Tibial nerve (tissue), 4 donors: ENCODE measurements at regions not wholly inside any gene's neighbourhood (a gene's known extent, or its start where the extent isn't known, plus 50 kb on each side); places are given as distances from the start of the nearest gene placed in this dataset. TPM values are rescaled to one million over a fixed set of nuclear protein-coding genes. Genes with fewer than 3 reads are reported as not detected.

Experiments used
- DNase-seq, 2 donors: peaks; one replicate each; pipeline ENCODE4 v3.0.0-alpha.2; 2019; ENCODE audit warnings: low spot score in 2 of 2
- H3K27ac ChIP-seq, 4 donors: fragments of 200-600 bp; sonication (generic) in 3 of 4; one replicate each; pipeline ENCODE4 v1.5.1; 2017 to 2019; ENCODE audit warnings: mild to moderate bottlenecking in 1 of 4
- H3K27me3 ChIP-seq, 2 donors: fragments of 200-600 bp; sonication (generic) in 1 of 2; one replicate each; pipeline versions ENCODE4 v1.5.1 to v1.6.0; 2017 to 2019
- H3K36me3 ChIP-seq, 3 donors: fragments of 200-600 bp; sonication (generic); one replicate each; pipeline ENCODE4 v1.5.1; 2018 to 2019
- H3K4me1 ChIP-seq, 4 donors: fragments of 200-600 bp; sonication (generic) in 3 of 4; one replicate each; pipeline ENCODE4 v1.5.1; 2017 to 2019
- H3K4me3 ChIP-seq, 4 donors: fragments of 200-600 bp; sonication (generic) in 3 of 4; one replicate each; pipeline ENCODE4 v1.5.1; 2017 to 2019; ENCODE audit warnings: mild to moderate bottlenecking in 1 of 4, moderate library complexity in 1 of 4
- H3K9me3 ChIP-seq, 4 donors: fragments of 200-600 bp; sonication (generic) in 3 of 4; one replicate each; pipeline ENCODE4 v1.5.1; 2017 to 2019
- CTCF ChIP-seq, 5 experiments: fragments of 200-600 bp in 3 of 5; fragments of 450-650 bp in 2 of 5; sonication (generic) in 3 of 5; IDR thresholded peaks; one replicate each; pipeline ENCODE4 v1.5.1; 2016 to 2019; ENCODE audit warnings: antibody characterized with exemption in 5 of 5, mild to moderate bottlenecking in 3 of 5, moderate library complexity in 2 of 5
- EP300 ChIP-seq, 2 donors: sonication (generic); formaldehyde crosslinking; IDR thresholded peaks; one replicate each; pipeline ENCODE4 v1.6.1; 2017; ENCODE audit warnings: antibody characterized with exemption in 2 of 2, mild to moderate bottlenecking in 1 of 2
- POLR2A ChIP-seq, 2 donors: fragments of 450-650 bp; IDR thresholded peaks; one replicate each; pipeline ENCODE4 v1.6.1; 2017; ENCODE audit warnings: antibody characterized with exemption in 2 of 2, mild to moderate bottlenecking in 2 of 2, moderate library complexity in 2 of 2
- WGBS, 2 donors: methylation state at CpG; one replicate each; pipeline ENCODE4 v1.1.5; 2018; 5-methylcytosine and 5-hydroxymethylcytosine counted together
- small RNA-seq: library from RNA; depleted of rRNA; stranded (forward); fragments of <200 nt; gene quantifications from one replicate; pipeline ENCODE3, GENCODE V24; 2016

- Histone ChIP-seq H3K9me3 (no peaks in the 10 kb centered on the region), H3K27ac (peak overlapping the region in 2 of 4 donors; percentile 31 to 55), H3K27me3 (no peaks in the 10 kb centered on the region), H3K4me3 (no peak overlapping the region), H3K4me1 (no peaks in the 10 kb centered on the region), H3K36me3 (no peaks in the 10 kb centered on the region)
- WGBS, 2 donors: 64% methylated on average over 9 of the region's 9 CpGs
- DNase-seq: no peak
- TF ChIP-seq POLR2A (IDR thresholded peaks at IDR 0.05) (no peak), EP300 (IDR thresholded peaks at IDR 0.05) (no peak), CTCF (IDR thresholded peaks at IDR 0.05) (no peak)
These were observed 51.3 kb upstream of the MAGI2 start for GRCh38 chr7:79504607-79505389.

Small RNAs in the stretch of these regions (small RNA-seq; reads per million reads assigned to genes)
- gene RNA5SP234 (not detected), gene RNU6-849P (not detected)
